GM21576 (cell line): ENCODE measurements at regions not wholly inside any gene's neighbourhood (a gene's known extent, or its start where the extent isn't known, plus 50 kb on each side); places are given as distances from the start of the nearest gene placed in this dataset.
"Not testable (repeated sequence)": the region's sequence is repeated elsewhere in the genome, so short reads cannot be mapped to it uniquely, and the experiment has no call there.

Experiments used
- ATAC-seq: cut with Tn5 transposase; IDR thresholded peaks from one replicate; pipeline ENCODE4 v1.9.1; 2021; ENCODE audit warnings: mild to moderate bottlenecking, moderate library complexity; ENCODE audit not compliant: unreplicated experiment

GRCh38 chr12:72148709-72149108 lies 123.5 kb upstream of the TRHDE start:
- no peak for ATAC-seq

GRCh38 chr12:72162875-72163274 lies 109.3 kb upstream of the TRHDE start:
- no peak for ATAC-seq

DNA sequence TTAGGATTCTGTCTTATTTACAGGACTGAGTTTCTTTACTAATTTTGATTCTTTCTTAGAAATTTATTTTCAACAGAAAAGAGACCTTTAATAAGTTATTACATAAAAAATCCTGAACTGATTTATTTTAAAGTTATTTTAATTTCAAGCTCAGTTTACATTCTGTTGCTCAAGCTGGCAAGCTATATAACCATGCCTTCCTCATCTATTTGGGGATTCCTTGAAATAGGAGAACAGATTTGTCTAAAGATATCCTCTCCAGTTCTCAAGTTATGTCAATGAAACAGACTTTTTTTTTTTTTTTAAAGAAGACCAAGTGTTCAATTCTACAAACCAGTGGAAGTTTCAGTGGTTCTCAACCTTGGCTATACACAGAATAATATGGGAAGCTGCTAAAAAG lies 103.3 kb upstream of the TRHDE start:
- no peak for ATAC-seq

DNA sequence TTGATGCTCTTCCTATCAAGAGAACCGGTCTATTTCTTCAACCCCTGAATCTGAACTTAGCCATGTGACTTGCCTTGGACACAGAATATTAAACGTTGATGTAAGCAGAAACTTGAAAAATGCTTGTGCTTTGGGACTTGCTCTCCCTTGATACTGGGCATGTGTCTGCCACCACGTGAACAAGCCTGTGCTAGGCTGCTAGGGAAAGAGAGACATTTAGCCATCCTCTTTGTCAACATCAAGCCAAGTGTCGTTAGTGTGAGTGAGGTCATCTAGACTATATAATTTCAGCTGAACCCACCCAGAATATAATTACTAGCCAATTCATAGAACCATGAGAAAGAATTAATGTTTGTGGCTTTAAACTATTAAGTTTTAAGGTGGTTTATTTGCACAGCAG lies 98.2 kb upstream of the TRHDE start:
- ATAC-seq, result no peak

GRCh38 chr12:72178244-72178643 lies 93.9 kb upstream of the TRHDE start:
- no peak for ATAC-seq

- no peak for ATAC-seq
Measured at GRCh38 chr12:72178871-72179270, 93.3 kb upstream of the TRHDE start.

DNA sequence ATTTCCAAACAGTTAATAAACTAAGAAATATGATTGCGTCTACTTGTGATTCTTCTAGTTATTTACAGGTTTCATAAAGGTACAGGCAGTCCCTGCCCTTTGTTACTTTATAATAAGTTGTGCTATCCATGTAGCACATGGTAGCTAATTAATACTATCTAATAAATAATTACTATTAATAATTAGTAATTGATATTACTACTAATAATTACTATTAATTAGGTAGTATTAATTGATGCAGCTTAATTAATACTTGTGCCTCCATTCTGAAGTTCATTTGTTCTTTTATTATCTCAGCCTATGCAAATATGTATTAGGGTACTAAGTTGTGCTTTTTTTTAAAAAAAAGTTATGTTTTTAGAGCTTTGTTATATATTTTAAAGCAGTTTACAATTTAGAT lies 92.3 kb upstream of the TRHDE start:
- ATAC-seq, result no peak

GRCh38 chr12:72184971-72185533 lies 87.1 kb upstream of the TRHDE start:
- ATAC-seq, result not testable (repeated sequence)

DNA sequence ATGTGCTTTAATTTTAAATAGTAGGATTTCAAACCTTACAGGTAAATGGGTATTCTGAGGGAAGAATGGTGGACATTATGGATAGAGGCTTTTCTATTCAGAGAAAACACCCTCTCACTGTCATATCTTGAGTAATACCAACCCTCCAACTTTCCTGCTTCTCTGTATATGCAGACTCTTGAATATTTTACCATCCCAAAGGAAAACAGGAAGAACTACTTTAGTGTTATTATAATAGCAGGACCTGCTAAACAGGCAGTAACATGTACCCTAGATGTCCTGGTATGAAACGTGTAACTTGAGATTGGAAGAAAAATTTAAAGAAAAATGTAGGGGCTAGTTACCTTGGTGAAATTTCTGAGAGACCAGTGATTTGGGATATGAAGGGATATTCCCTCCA lies 82.9 kb upstream of the TRHDE start:
- no peak for ATAC-seq

DNA sequence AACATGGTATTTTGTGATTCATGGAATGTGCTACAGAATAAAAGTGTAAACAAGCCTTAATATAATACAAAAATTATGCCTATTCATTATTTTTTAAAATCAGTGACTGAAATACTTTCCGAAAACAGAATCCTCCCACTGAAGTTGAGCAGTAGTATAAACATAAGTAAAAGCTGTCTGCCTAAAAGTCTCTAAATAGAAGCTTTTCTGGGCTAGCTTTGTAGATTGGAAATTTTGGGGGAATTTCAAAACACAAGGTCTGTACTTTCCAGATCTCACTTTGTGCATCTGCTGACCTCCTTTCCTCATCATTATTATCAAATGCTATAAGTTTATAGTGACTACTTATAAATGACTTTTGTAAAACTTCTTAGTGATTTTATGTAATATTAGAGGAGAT lies 80.4 kb upstream of the TRHDE start:
- ATAC-seq, result no peak

- ATAC-seq, result no peak
Measured at GRCh38 chr12:72197790-72198189, 74.4 kb upstream of the TRHDE start.

DNA sequence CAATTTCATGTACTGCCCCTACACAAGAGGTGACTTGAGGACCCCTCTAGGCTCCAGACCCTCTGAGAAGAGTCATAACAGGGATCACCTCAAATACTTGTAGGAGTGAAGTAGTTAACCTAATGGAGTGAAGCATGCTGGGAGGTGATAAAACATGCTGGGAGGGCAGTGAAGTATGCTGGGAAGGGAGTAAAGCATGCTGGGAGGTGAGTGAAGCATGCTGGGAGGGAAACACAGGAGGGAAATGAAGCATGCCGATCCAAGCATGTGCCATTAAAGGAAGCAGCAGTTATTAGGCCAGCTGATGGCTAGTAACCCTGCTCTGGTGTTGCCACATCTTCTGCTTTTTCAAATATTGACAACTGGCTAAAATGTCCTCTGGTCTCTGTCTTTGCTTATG lies 70.7 kb upstream of the TRHDE start:
- no peak for ATAC-seq

DNA sequence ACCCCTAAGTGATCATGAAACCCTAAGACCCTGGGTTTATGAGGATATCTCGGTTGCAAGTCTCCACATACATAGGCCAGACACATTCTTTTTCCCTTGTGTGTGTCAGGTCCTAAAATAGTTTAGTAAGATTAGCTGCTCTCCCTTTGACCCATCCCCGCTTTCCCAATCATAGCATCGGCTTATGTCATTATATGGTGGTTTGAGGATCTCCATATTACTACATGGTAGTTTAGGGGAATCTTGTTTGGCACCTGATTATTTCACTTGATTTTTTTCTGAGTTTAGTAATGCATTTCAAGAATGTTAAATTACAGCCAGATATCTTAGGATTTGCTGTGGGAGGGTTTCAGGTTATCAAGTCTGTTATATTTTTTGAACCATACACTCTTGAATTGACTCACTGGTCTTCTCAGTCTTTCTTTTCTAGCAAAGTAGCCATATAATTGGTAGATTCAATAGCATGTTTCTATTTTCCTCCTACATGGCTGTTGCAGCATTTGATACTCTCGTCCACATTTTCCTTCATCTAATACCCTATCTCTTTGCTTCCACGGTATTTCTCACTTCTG lies 68.3 kb upstream of the TRHDE start:
- no peak for ATAC-seq

DNA sequence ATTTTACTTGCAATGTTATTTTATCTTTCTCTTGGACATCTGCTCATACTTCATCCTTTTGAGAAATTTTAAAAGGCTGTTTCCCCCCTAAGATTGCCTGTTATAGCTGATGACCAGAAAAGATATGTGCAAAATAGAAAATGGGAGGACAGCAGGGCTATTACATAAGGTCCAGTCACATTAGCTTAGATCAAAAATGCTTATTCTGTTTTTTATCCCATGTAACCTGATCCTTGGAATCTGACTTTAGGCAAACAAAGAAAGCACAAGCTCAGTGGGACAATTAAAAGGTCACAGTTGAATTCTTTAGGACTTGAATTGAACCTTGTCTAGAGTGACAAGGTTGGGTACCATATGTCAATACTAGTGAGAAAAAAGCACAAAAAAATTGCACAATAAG lies 65.1 kb upstream of the TRHDE start:
- no peak for ATAC-seq

DNA sequence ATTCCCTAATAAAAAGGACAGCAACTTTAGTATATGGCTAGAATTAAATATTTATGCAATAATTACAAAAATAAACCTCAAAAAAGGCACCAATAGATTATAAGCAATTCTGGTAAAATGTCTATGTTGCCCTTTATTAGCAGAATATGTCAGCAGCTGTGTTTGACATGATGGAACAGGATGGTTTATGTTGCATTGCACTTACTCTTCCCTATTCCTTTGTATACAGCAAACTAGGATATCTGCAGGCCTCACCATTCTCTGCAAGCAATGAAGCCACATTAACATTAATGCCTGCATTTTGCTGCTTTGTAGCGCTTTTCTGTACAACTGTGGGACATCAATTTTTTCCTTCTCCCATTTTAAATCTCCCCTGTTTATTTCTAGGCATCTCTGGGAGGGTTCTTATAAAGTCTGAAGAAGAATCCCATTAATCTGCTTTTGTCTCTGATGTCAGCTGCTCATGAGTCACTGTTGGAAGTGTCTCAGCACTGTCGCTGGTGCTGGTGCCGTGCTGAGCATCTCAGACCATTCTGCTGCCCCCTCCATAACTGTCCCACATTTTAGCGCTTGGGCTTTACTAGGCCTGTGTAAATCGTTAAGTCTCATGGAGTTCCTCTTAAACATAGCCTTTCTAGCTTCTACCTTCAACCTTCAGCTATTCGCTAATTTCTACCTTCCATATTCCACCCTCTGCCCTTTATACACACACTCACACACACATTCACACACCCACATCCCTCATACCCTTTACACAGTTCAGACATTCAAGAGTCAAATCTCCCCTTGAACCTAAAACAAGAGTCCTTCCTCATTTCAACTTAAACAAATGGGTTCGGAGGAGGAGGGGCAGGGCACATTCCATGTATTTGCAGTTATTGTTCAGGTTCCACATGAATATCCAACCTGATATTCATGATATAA lies 64.4 kb upstream of the TRHDE start:
- ATAC-seq, result no peak

GRCh38 chr12:72209086-72209485 lies 63.1 kb upstream of the TRHDE start:
- no peak for ATAC-seq

GRCh38 chr12:72214163-72214562 lies 58.0 kb upstream of the TRHDE start:
- ATAC-seq, result no peak

GRCh38 chr12:72215287-72215686 lies 56.9 kb upstream of the TRHDE start:
- not testable (repeated sequence) for ATAC-seq

- no peak for ATAC-seq
Measured at GRCh38 chr12:72219937-72220336, 52.2 kb upstream of the TRHDE start.
